ENCODE measurements at regions not wholly inside any gene's neighbourhood (a gene's known extent, or its start where the extent isn't known, plus 50 kb on each side); places are given as distances from the start of the nearest gene placed in this dataset.

DNA sequence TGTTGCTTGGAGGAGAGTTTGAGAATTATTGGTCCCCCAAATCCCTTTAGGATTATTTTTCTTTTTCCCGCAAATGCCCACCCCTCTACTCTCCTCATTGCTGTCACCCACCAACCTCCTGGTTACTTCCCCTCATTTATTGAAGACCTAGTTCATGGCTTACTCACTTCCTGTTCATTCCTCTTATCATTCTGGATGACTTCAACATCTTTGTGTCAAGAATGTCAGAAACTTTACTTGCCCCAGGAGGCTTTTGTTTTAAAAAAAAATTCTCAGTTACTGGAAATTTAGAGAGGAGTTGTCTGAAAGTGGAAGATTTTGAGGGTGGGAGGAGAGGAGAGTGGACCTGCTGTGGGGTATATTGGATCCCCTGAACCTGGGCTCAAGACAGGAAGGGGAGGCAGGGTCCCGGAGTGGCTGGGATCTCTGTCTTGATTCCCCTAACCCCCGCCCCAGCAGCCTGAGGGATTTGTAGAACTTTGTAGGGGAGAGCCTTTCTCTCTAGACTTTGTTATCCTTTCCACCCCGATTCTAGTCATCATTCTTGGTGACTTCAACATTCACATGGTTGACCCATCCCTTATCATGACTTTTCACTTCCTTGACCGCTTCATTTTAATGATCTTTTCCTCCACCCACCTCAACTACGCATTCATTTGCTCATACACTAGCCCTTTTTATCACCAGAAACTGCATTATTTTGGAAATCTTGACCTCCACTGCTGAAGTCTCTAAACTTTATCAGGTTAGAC is 69.9 kb upstream of the ESX1 start:
- H3K4me3 ChIP-seq: no peak overlapping the region
- no peak for TF ChIP-seq CTCF (IDR thresholded peaks at IDR 0.05; ENCODE audit: control extremely low read depth, extremely low read depth)
- no peak overlapping the region for H3K27ac ChIP-seq (ENCODE audit: low read depth in 1 of 2, low read length in 1 of 2)
- no peaks in the 10 kb centered on the region for H3K4me1 ChIP-seq (ENCODE audit: control insufficient read depth in 5 of 5, insufficient read depth in 5 of 5, low read length in 5 of 5)
- peaks cover 0 to 22% (median 7%) of the 10 kb centered on the region in 3 donors for H3K27me3 ChIP-seq (ENCODE audit: control insufficient read depth in 3 of 3, insufficient read depth in 3 of 3, low read length in 2 of 3)
- no peaks in the 10 kb centered on the region for H3K36me3 ChIP-seq (ENCODE audit: control insufficient read depth in 4 of 4, insufficient read depth in 4 of 4, low read length in 4 of 4)
- WGBS, 2 donors: 81 to 99% methylated on average over 6 of the region's 6 CpGs
- ATAC-seq (ENCODE audit: insufficient read depth, low FRiP score) (no peak), DNase-seq (no peak)
- no peak overlapping the region for H3K9ac ChIP-seq (ENCODE audit: insufficient read depth in 1 of 2, low read length in 2 of 2)
- H3K9me3 ChIP-seq (ENCODE audit: control insufficient read depth in 4 of 4, insufficient read depth in 3 of 4, low read length in 3 of 4): no peaks in the 10 kb centered on the region

- no peak overlapping the region for H3K9ac ChIP-seq (ENCODE audit: insufficient read depth in 1 of 2, low read length in 2 of 2)
- ATAC-seq (ENCODE audit: insufficient read depth, low FRiP score) (no peak), DNase-seq (no peak)
- H3K36me3 ChIP-seq (ENCODE audit: control insufficient read depth in 4 of 4, insufficient read depth in 4 of 4, low read length in 4 of 4): no peaks in the 10 kb centered on the region
- H3K27me3 ChIP-seq (ENCODE audit: control insufficient read depth in 3 of 3, insufficient read depth in 3 of 3, low read length in 2 of 3): peaks cover 0 to 29% (median 7%) of the 10 kb centered on the region in 3 donors
- TF ChIP-seq CTCF (IDR thresholded peaks at IDR 0.05; ENCODE audit: control extremely low read depth, extremely low read depth): no peak
- WGBS, 2 donors: 79 to 94% methylated on average over 5 of the region's 5 CpGs
- no peak overlapping the region for H3K4me3 ChIP-seq
- H3K9me3 ChIP-seq (ENCODE audit: control insufficient read depth in 4 of 4, insufficient read depth in 3 of 4, low read length in 3 of 4): no peaks in the 10 kb centered on the region
- H3K27ac ChIP-seq (ENCODE audit: low read depth in 1 of 2, low read length in 1 of 2): no peak overlapping the region
- H3K4me1 ChIP-seq (ENCODE audit: control insufficient read depth in 5 of 5, insufficient read depth in 5 of 5, low read length in 5 of 5): no peaks in the 10 kb centered on the region
Observed at GRCh38 chrX:104319346-104319745, 64.6 kb upstream of the ESX1 start.

DNA sequence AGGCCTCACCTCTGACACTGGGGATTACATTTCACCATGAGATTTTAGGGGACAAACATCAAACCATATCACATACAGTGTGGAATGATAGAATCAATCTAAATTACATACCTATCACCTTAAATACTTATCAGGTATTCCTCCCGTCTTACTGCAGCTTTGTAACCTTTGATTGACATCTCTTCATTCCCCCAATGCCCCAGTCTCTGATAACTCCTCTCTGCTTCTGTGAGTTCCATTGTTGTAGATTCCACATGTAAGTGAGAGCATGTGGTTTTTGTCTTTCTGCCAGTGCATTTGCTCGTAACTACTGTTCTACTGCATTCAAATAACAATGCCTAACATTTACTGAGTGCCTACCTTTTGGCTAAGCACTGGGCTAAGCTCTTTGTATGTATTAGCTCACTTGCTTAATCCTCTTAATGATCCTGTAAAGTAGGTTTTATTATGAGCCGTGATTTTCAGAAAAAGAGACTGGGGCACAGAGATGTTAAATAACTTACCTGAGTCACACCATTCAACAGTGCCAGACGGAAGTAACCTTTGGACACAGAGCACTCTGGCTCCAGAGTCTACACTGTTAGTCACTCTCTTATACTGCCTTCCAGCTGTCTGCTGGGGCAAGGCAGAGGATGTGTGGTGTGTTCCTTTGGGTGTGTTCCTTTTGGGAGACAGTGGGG is 63.7 kb upstream of the ESX1 start:
- no peak for TF ChIP-seq CTCF (IDR thresholded peaks at IDR 0.05; ENCODE audit: control extremely low read depth, extremely low read depth)
- ATAC-seq (ENCODE audit: insufficient read depth, low FRiP score): no peak
- no peak overlapping the region for H3K4me3 ChIP-seq
- 66 to 76% methylated on average over 4 of the region's 4 CpGs for WGBS, 2 donors
- peaks cover 0 to 26% (median 7%) of the 10 kb centered on the region in 3 donors for H3K27me3 ChIP-seq (ENCODE audit: control insufficient read depth in 3 of 3, insufficient read depth in 3 of 3, low read length in 2 of 3)
- H3K27ac ChIP-seq (ENCODE audit: low read depth in 1 of 2, low read length in 1 of 2): no peak overlapping the region
- H3K9ac ChIP-seq (ENCODE audit: insufficient read depth in 1 of 2, low read length in 2 of 2): no peak overlapping the region
- no peaks in the 10 kb centered on the region for H3K9me3 ChIP-seq (ENCODE audit: control insufficient read depth in 4 of 4, insufficient read depth in 3 of 4, low read length in 3 of 4)
- peak in 1 of 3 donors; percentile 2 for DNase-seq
- H3K4me1 ChIP-seq (ENCODE audit: control insufficient read depth in 5 of 5, insufficient read depth in 5 of 5, low read length in 5 of 5): no peaks in the 10 kb centered on the region
- H3K36me3 ChIP-seq (ENCODE audit: control insufficient read depth in 4 of 4, insufficient read depth in 4 of 4, low read length in 4 of 4): no peaks in the 10 kb centered on the region

All from lung (tissue), 11 donors.